Activated CD8-positive, alpha-beta memory T cell treated with anti-CD3 and anti-CD28 coated beads for 48 hours (primary cell): ENCODE measurements at regions not wholly inside any gene's neighbourhood (a gene's known extent, or its start where the extent isn't known, plus 50 kb on each side); places are given as distances from the start of the nearest gene placed in this dataset.

Source experiments
- DNase-seq, 3 experiments: peaks; one replicate each; pipeline ENCODE4 v3.0.0-alpha.2; 2020; ENCODE audit warnings: low read depth in 2 of 3, low spot score in 2 of 3

GRCh38 chr15:85941186-85941855, 138.3 kb upstream of the AGBL1 start:
- DNase-seq: no peak

- no peak for DNase-seq
Observed at GRCh38 chr15:85942632-85943031, 137.0 kb upstream of the AGBL1 start.

- no peak for DNase-seq
Observed at GRCh38 chr15:85943151-85943550, 136.5 kb upstream of the AGBL1 start.

GRCh38 chr15:85943791-85944190, 135.9 kb upstream of the AGBL1 start:
- no peak for DNase-seq

- DNase-seq: no peak
Observed at GRCh38 chr15:85947021-85947420, 132.7 kb upstream of the AGBL1 start.

GRCh38 chr15:85947936-85948335, 131.7 kb upstream of the AGBL1 start:
- DNase-seq: no peak

GRCh38 chr15:85950101-85950500, 129.6 kb upstream of the AGBL1 start:
- no peak for DNase-seq

GRCh38 chr15:85954586-85954985, 125.1 kb upstream of the AGBL1 start:
- no peak for DNase-seq

- DNase-seq: no peak
Observed at GRCh38 chr15:85955501-85956391, 123.9 kb upstream of the AGBL1 start.

GRCh38 chr15:85956532-85957275, 123.0 kb upstream of the AGBL1 start:
- no peak for DNase-seq

- no peak for DNase-seq
Observed at GRCh38 chr15:85959611-85960010, 120.1 kb upstream of the AGBL1 start.

- DNase-seq: no peak
Observed at GRCh38 chr15:85960381-85960780, 119.3 kb upstream of the AGBL1 start.

- DNase-seq: no peak
Observed at GRCh38 chr15:85961821-85962220, 117.8 kb upstream of the AGBL1 start.

- DNase-seq: no peak
Observed at GRCh38 chr15:85963262-85963760, 116.4 kb upstream of the AGBL1 start.

- no peak for DNase-seq
Observed at GRCh38 chr15:85964471-85964870, 115.2 kb upstream of the AGBL1 start.

GRCh38 chr15:85967553-85967952, 112.1 kb upstream of the AGBL1 start:
- no peak for DNase-seq

- no peak for DNase-seq
Observed at GRCh38 chr15:85972805-85973540, 106.7 kb upstream of the AGBL1 start.

- no peak for DNase-seq
Observed at GRCh38 chr15:85973584-85974347, 105.9 kb upstream of the AGBL1 start.

GRCh38 chr15:85974348-85974705, 105.3 kb upstream of the AGBL1 start:
- DNase-seq: no peak

GRCh38 chr15:85974742-85975141, 104.9 kb upstream of the AGBL1 start:
- no peak for DNase-seq
